Prostate gland (tissue), 2 donors: ENCODE measurements at regions not wholly inside any gene's neighbourhood (a gene's known extent, or its start where the extent isn't known, plus 50 kb on each side); places are given as distances from the start of the nearest gene placed in this dataset.

Source experiments
- POLR2A ChIP-seq: fragments of 450-650 bp; IDR thresholded peaks from one replicate; pipeline ENCODE4 v1.6.1; 2016; ENCODE audit warnings: antibody characterized with exemption, mild to moderate bottlenecking
- POLR2AphosphoS5 ChIP-seq: sonication (generic); formaldehyde crosslinking; IDR thresholded peaks from one replicate; pipeline ENCODE4 v1.6.1; 2017; ENCODE audit warnings: antibody characterized with exemption
- TF ChIP-seq, protein P1 (sequence below), 4 experiments: fragments of 200-600 bp in 2 of 4; fragments of 450-650 bp in 2 of 4; sonication (generic) in 2 of 4; IDR thresholded peaks; 1 replicate in 3 of 4; 2 replicates in 1 of 4; pipeline ENCODE4 v1.5.1; 2016 to 2019; ENCODE audit warnings: antibody characterized with exemption in 4 of 4, mild to moderate bottlenecking in 2 of 4, moderate library complexity in 2 of 4

DNA sequence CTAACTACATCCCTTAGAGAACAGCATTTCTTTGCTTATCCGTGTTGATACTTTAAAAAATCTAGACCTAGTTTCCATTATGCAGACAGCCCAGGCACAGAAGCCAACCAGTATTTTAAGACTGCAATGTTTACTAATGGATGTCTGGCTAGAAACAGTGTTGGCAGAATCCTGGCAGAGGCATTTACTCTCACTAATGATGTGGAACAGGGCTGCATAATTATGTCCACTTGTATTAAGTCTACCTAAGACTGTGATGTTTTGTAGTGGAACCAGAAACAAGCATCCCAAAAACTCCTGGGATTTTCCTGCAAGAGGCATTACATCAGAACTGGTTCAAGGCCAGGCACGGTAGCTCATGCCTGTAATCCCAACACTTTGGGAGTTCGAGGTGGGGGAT lies 50.2 kb upstream of the PICALM start:
- TF ChIP-seq POLR2A (no peak), POLR2AphosphoS5 (no peak)
- TF ChIP-seq, protein P1, sequence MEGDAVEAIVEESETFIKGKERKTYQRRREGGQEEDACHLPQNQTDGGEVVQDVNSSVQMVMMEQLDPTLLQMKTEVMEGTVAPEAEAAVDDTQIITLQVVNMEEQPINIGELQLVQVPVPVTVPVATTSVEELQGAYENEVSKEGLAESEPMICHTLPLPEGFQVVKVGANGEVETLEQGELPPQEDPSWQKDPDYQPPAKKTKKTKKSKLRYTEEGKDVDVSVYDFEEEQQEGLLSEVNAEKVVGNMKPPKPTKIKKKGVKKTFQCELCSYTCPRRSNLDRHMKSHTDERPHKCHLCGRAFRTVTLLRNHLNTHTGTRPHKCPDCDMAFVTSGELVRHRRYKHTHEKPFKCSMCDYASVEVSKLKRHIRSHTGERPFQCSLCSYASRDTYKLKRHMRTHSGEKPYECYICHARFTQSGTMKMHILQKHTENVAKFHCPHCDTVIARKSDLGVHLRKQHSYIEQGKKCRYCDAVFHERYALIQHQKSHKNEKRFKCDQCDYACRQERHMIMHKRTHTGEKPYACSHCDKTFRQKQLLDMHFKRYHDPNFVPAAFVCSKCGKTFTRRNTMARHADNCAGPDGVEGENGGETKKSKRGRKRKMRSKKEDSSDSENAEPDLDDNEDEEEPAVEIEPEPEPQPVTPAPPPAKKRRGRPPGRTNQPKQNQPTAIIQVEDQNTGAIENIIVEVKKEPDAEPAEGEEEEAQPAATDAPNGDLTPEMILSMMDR (IDR thresholded peaks at IDR 0.05) = no peak
